ENCODE measurements at regions not wholly inside any gene's neighbourhood (a gene's known extent, or its start where the extent isn't known, plus 50 kb on each side); places are given as distances from the start of the nearest gene placed in this dataset.

DNA sequence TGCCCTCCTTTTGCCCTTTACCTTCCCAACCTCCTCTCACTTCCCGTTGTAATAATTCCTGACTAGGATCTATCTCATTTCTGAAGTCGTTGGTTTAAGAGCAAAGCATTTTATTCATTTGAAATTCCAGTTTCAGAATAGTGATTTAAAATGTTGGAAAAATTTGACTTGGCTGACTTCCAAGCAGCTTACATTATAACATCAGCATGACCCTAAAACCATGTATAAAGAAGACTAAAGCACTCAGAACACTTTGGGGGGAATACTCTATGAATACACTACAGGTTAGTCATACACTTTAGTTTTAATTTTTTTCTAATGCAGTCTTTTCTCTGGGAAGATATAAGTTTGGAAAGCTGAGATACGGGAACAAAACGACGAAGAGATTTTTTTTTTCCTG lies 161.1 kb downstream of the BTG1 start:
- TF ChIP-seq, protein P1, sequence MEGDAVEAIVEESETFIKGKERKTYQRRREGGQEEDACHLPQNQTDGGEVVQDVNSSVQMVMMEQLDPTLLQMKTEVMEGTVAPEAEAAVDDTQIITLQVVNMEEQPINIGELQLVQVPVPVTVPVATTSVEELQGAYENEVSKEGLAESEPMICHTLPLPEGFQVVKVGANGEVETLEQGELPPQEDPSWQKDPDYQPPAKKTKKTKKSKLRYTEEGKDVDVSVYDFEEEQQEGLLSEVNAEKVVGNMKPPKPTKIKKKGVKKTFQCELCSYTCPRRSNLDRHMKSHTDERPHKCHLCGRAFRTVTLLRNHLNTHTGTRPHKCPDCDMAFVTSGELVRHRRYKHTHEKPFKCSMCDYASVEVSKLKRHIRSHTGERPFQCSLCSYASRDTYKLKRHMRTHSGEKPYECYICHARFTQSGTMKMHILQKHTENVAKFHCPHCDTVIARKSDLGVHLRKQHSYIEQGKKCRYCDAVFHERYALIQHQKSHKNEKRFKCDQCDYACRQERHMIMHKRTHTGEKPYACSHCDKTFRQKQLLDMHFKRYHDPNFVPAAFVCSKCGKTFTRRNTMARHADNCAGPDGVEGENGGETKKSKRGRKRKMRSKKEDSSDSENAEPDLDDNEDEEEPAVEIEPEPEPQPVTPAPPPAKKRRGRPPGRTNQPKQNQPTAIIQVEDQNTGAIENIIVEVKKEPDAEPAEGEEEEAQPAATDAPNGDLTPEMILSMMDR (IDR thresholded peaks at IDR 0.05; ENCODE audit: low read depth, low read length) = no peak
- TF ChIP-seq EZH2phosphoT487 (IDR thresholded peaks at IDR 0.05; ENCODE audit: low read depth) = no peak

All from OCI-LY3 (cell line).